Keratinocyte (primary cell): ENCODE measurements at regions not wholly inside any gene's neighbourhood (a gene's known extent, or its start where the extent isn't known, plus 50 kb on each side); places are given as distances from the start of the nearest gene placed in this dataset.

Source experiments
- DNase-seq: peaks from one replicate; pipeline ENCODE4 v3.0.0-alpha.2; 2011; ENCODE audit warnings: low read depth, missing footprints, low spot score
- FAIRE-seq: peaks from 2 replicates; lab custom pipeline; 2011; peaks lifted over from hg19 to GRCh38; lab: Jason Lieb, UNC
- H2AFZ ChIP-seq: 2 replicates; pipeline ENCODE4 v1.6.0; 2012; ENCODE audit warnings: low read length, control low read depth, inconsistent platforms; ENCODE audit not compliant: control insufficient read depth
- H3K27ac ChIP-seq: 2 replicates; pipeline ENCODE4 v1.5.1; 2011; ENCODE audit warnings: low read length; ENCODE audit not compliant: control insufficient read depth, insufficient read depth
- H3K27me3 ChIP-seq: 3 replicates; pipeline ENCODE4 v1.6.0; 2011; ENCODE audit warnings: low read length; ENCODE audit not compliant: control insufficient read depth, insufficient read depth; ENCODE audit errors: extremely low read depth
- H3K36me3 ChIP-seq, 2 experiments: 2 replicates in 1 of 2; 3 replicates in 1 of 2; pipeline ENCODE4 v1.5.1; 2011; ENCODE audit warnings: low read length in 2 of 2, mild to moderate bottlenecking in 1 of 2; ENCODE audit not compliant: control insufficient read depth in 2 of 2, insufficient read depth in 2 of 2; ENCODE audit errors: extremely low read depth in 1 of 2
- H3K4me1 ChIP-seq: 3 replicates; pipeline ENCODE4 v1.5.1; 2011; ENCODE audit warnings: low read length; ENCODE audit not compliant: control insufficient read depth, insufficient read depth; ENCODE audit errors: extremely low read depth
- H3K4me2 ChIP-seq: 3 replicates; pipeline ENCODE4 v1.6.0; 2011; ENCODE audit warnings: low read depth, low read length; ENCODE audit not compliant: control insufficient read depth, insufficient read depth; ENCODE audit errors: extremely low read depth
- H3K4me3 ChIP-seq, 3 experiments: fragments of 200-600 bp in 1 of 3; sonication (generic) in 1 of 3; 2 replicates in 2 of 3; 3 replicates in 1 of 3; pipeline ENCODE4 v1.5.1; 2011 to 2016; ENCODE audit warnings: low read length in 3 of 3, mild to moderate bottlenecking in 3 of 3, control low read depth in 2 of 3, inconsistent platforms in 1 of 3, low read depth in 1 of 3, mixed read lengths in 1 of 3, mixed run types in 1 of 3, moderate library complexity in 1 of 3; ENCODE audit not compliant: control insufficient read depth in 2 of 3, insufficient read depth in 2 of 3; ENCODE audit errors: extremely low read depth in 1 of 3
- H3K79me2 ChIP-seq: 2 replicates; pipeline ENCODE4 v1.6.0; 2012; ENCODE audit warnings: low read length; ENCODE audit not compliant: control insufficient read depth, insufficient read depth
- H3K9ac ChIP-seq: 3 replicates; pipeline ENCODE4 v1.6.0; 2011; ENCODE audit warnings: low read length; ENCODE audit not compliant: control insufficient read depth, insufficient read depth; ENCODE audit errors: extremely low read depth
- H3K9me1 ChIP-seq: 3 replicates; pipeline ENCODE4 v1.6.0; 2011; ENCODE audit warnings: low read length; ENCODE audit not compliant: control insufficient read depth, insufficient read depth; ENCODE audit errors: extremely low read depth
- H3K9me3 ChIP-seq: 2 replicates; pipeline ENCODE4 v1.5.1; 2012; ENCODE audit warnings: low read depth, low read length; ENCODE audit not compliant: control insufficient read depth
- H4K20me1 ChIP-seq: 3 replicates; pipeline ENCODE4 v1.6.0; 2011; ENCODE audit warnings: low read length; ENCODE audit not compliant: control insufficient read depth, insufficient read depth; ENCODE audit errors: extremely low read depth
- CTCF ChIP-seq, 3 experiments: IDR thresholded peaks in 1 of 3; conservative IDR thresholded peaks in 1 of 3; optimal IDR thresholded peaks in 1 of 3; 2 replicates in 2 of 3; 3 replicates in 1 of 3; pipeline versions ENCODE3 to v1.5.1; 2011; ENCODE audit warnings: low read length in 3 of 3, mild to moderate bottlenecking in 3 of 3, moderate library complexity in 2 of 3, control low read depth in 1 of 3, inconsistent platforms in 1 of 3; ENCODE audit not compliant: insufficient read depth in 2 of 3; ENCODE audit errors: extremely low read depth in 1 of 3
- EZH2 ChIP-seq: IDR thresholded peaks from one replicate; pipeline ENCODE4 v1.6.1; 2012; ENCODE audit warnings: inconsistent platforms, mild to moderate bottlenecking, low read length, moderate library complexity
- dilution Hi-C: fragments of 300-500 bp; cut with MboI; formaldehyde crosslinking; loops from one replicate; pipeline ENCODE4 v1.7.0; 2020; ENCODE audit warnings: low sequenced_read_pairs; ENCODE audit not compliant: extremely low pct_ligation_motif_present

GRCh38 chr13:52899206-52899605, 50.8 kb upstream of the PCDH8 start:
- Histone ChIP-seq H4K20me1 (no peaks in the 10 kb centered on the region), H3K79me2 (no peaks in the 10 kb centered on the region), H3K27me3 (no peaks in the 10 kb centered on the region), H3K9me1 (no peaks in the 10 kb centered on the region), H2AFZ (no peak overlapping the region), H3K27ac (no peak overlapping the region), H3K4me2 (no peak overlapping the region), H3K36me3 (no peaks in the 10 kb centered on the region), H3K4me1 (no peaks in the 10 kb centered on the region), H3K4me3 (no peak overlapping the region), H3K9ac (no peak overlapping the region), H3K9me3 (no peaks in the 10 kb centered on the region)
- TF ChIP-seq CTCF (optimal IDR thresholded peaks at IDR 0.05 in 1 of 3, IDR thresholded peaks at IDR 0.05 in 1 of 3, conservative IDR thresholded peaks at IDR 0.05 in 1 of 3; ENCODE audit: extremely low read depth in 1 of 3, insufficient read depth in 2 of 3, low read length in 3 of 3) (peak in 1 of 3 experiments; percentile 10), EZH2 (no peak)
- DNase-seq (no peak), FAIRE-seq (no peak)
- dilution Hi-C loops, result no loop called here
